Neural cell (in vitro differentiated cells): ENCODE measurements at regions not wholly inside any gene's neighbourhood (a gene's known extent, or its start where the extent isn't known, plus 50 kb on each side); places are given as distances from the start of the nearest gene placed in this dataset.

Experiments used
- H2AFZ ChIP-seq: fragments of 200-600, 300-800 bp; sonication (generic), shearing (Covaris generic); 2 replicates; pipeline ENCODE4 v1.6.0; 2014; ENCODE audit warnings: low read depth, mild to moderate bottlenecking, antibody characterized with exemption, low read length, moderate library complexity
- H3F3A ChIP-seq: fragments of 200-600 bp; shearing (Covaris generic); 2 replicates; pipeline ENCODE4 v1.6.1; 2016; ENCODE audit warnings: mild to moderate bottlenecking, moderate library complexity, mixed read lengths, antibody characterized with exemption, low read length; ENCODE audit not compliant: insufficient read depth, poor library complexity, severe bottlenecking
- H3K27ac ChIP-seq: fragments of 200-600, 300-800 bp; sonication (generic), shearing (Covaris generic); 2 replicates; pipeline ENCODE4 v1.5.1; 2014; ENCODE audit warnings: mild to moderate bottlenecking, low read length, moderate library complexity
- H3K27me3 ChIP-seq: fragments of 300-800, 200-600 bp; sonication (generic), shearing (Covaris generic); 2 replicates; pipeline ENCODE4 v1.6.0; 2014; ENCODE audit warnings: mild to moderate bottlenecking, low read depth, low read length, moderate library complexity; ENCODE audit not compliant: insufficient read depth
- H3K36me3 ChIP-seq: fragments of 300-800, 200-600 bp; sonication (generic), shearing (Covaris generic); 2 replicates; pipeline ENCODE4 v1.5.1; 2014; ENCODE audit warnings: mild to moderate bottlenecking, antibody characterized with exemption, low read length, moderate library complexity; ENCODE audit not compliant: insufficient read depth
- H3K4me2 ChIP-seq: fragments of 300-800, 200-600 bp; sonication (generic), shearing (Covaris generic); 2 replicates; pipeline ENCODE4 v1.6.0; 2014; ENCODE audit warnings: mild to moderate bottlenecking, low read length
- H3K4me3 ChIP-seq: fragments of 300-800, 200-600 bp; sonication (generic), shearing (Covaris generic); 2 replicates; pipeline ENCODE4 v1.5.1; 2014; ENCODE audit warnings: mild to moderate bottlenecking, low read length, moderate library complexity
- H3K79me2 ChIP-seq: fragments of 200-600 bp; shearing (Covaris generic); replicated peaks from 2 replicates; pipeline ENCODE4 v1.6.0; 2014; ENCODE audit warnings: mild to moderate bottlenecking, low read length, moderate library complexity; ENCODE audit not compliant: insufficient read depth
- H3K9ac ChIP-seq: fragments of 300-800, 200-600 bp; sonication (generic), shearing (Covaris generic); 2 replicates; pipeline ENCODE4 v1.6.1; 2016; ENCODE audit warnings: mild to moderate bottlenecking, low read length, mixed read lengths
- H3K9me2 ChIP-seq: fragments of 200-600 bp; shearing (Covaris generic); 2 replicates; pipeline ENCODE4 v1.6.1; 2016; ENCODE audit warnings: mild to moderate bottlenecking, low read length, mixed read lengths; ENCODE audit not compliant: insufficient read depth
- H3K9me3 ChIP-seq: fragments of 200-600, 300-800 bp; sonication (generic), shearing (Covaris generic); 2 replicates; pipeline ENCODE4 v1.6.1; 2016; ENCODE audit warnings: mild to moderate bottlenecking, mixed run types, low read length, moderate library complexity, mixed read lengths
- H4K20me1 ChIP-seq: fragments of 200-600 bp; shearing (Covaris generic); 2 replicates; pipeline ENCODE4 v1.6.1; 2016; ENCODE audit warnings: mild to moderate bottlenecking, mixed run types; ENCODE audit not compliant: insufficient read depth
- EP300 ChIP-seq: fragments of 450-650 bp; conservative IDR thresholded peaks from 2 replicates; pipeline ENCODE4 v1.6.1; 2014; ENCODE audit warnings: antibody characterized with exemption, mild to moderate bottlenecking, moderate library complexity; ENCODE audit not compliant: poor library complexity, severe bottlenecking
- EZH2 ChIP-seq: fragments of 200-600, 300-800 bp; shearing (Covaris generic), sonication (generic); IDR thresholded peaks from 2 replicates; pipeline ENCODE4 v1.6.1; 2014; ENCODE audit warnings: antibody characterized with exemption, low read length, borderline replicate concordance, mild to moderate bottlenecking; ENCODE audit not compliant: insufficient read depth, poor library complexity, severe bottlenecking
- POLR2AphosphoS5 ChIP-seq: IDR thresholded peaks from 2 replicates; pipeline ENCODE4 v1.6.1; 2012
- RAD21 ChIP-seq: fragments of 450-650 bp; conservative IDR thresholded peaks from 2 replicates; pipeline ENCODE4 v1.6.1; 2014; ENCODE audit warnings: antibody characterized with exemption, mild to moderate bottlenecking, moderate library complexity
- REST ChIP-seq: IDR thresholded peaks from 2 replicates; pipeline ENCODE4 v1.6.1; 2012; ENCODE audit warnings: borderline replicate concordance
- SMC3 ChIP-seq: fragments of 450-650 bp; conservative IDR thresholded peaks from 2 replicates; pipeline ENCODE4 v1.6.1; 2014; ENCODE audit warnings: antibody characterized with exemption, mild to moderate bottlenecking, moderate library complexity; ENCODE audit not compliant: poor library complexity
- TAF1 ChIP-seq: IDR thresholded peaks from 2 replicates; pipeline ENCODE4 v1.6.1; 2012; ENCODE audit warnings: low read depth
- TF ChIP-seq, protein P1 (sequence below): fragments of 450-650 bp; IDR thresholded peaks from 2 replicates; pipeline ENCODE4 v1.5.1; 2014; ENCODE audit warnings: antibody characterized with exemption, mild to moderate bottlenecking, moderate library complexity; ENCODE audit not compliant: poor library complexity, severe bottlenecking

- no peak for TF ChIP-seq POLR2AphosphoS5
- no peaks in the 10 kb centered on the region for H3K27me3 ChIP-seq
- no peaks in the 10 kb centered on the region for H3K9me3 ChIP-seq
Measured at GRCh38 chr7:19508124-19508523, 200.7 kb downstream of the POLR1F start.

DNA sequence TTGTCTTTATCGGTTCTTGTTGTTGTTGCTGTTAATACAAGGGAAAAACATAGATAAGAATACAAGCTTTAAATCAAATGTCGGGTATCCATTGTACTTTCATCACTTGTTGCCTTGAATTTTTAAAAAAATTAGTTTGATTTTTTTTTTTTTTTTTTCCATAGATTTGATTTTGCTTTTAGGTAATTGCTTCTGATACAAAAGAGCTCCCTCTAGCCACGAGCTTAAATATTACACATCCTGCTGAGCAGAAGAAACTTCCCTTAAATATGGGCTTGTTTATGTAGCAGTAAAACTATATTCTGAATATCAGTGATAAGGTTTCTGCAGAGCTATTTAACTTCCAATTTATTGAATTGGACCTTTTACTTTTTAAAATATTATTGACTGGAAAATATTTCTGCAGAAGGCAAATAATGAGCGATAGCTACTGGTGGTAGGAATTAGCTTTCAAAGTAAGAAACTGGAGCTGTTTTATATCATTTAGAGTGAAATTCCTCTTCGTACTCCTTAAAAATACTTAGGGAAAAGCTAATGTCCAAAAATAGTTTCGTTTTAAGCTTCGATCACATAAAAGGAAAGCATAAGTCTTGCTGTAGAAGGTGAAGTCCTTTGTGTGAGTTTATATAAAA is 216.9 kb downstream of the POLR1F start:
- H3F3A ChIP-seq, result no peaks in the 10 kb centered on the region
- H3K27ac ChIP-seq, result no peak overlapping the region
- no peaks in the 10 kb centered on the region for H4K20me1 ChIP-seq
- no peak overlapping the region for H2AFZ ChIP-seq
- H3K9me2 ChIP-seq, result no peaks in the 10 kb centered on the region
- no peaks in the 10 kb centered on the region for H3K27me3 ChIP-seq
- no peak overlapping the region for H3K4me3 ChIP-seq
- no peaks in the 10 kb centered on the region for H3K36me3 ChIP-seq
- H3K9ac ChIP-seq, result no peak overlapping the region
- H3K4me2 ChIP-seq, result no peak overlapping the region
- peak; percentile 23 for TF ChIP-seq SMC3
- TF ChIP-seq, protein P1, sequence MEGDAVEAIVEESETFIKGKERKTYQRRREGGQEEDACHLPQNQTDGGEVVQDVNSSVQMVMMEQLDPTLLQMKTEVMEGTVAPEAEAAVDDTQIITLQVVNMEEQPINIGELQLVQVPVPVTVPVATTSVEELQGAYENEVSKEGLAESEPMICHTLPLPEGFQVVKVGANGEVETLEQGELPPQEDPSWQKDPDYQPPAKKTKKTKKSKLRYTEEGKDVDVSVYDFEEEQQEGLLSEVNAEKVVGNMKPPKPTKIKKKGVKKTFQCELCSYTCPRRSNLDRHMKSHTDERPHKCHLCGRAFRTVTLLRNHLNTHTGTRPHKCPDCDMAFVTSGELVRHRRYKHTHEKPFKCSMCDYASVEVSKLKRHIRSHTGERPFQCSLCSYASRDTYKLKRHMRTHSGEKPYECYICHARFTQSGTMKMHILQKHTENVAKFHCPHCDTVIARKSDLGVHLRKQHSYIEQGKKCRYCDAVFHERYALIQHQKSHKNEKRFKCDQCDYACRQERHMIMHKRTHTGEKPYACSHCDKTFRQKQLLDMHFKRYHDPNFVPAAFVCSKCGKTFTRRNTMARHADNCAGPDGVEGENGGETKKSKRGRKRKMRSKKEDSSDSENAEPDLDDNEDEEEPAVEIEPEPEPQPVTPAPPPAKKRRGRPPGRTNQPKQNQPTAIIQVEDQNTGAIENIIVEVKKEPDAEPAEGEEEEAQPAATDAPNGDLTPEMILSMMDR, result peak; percentile 45
- no peak for TF ChIP-seq REST
- TF ChIP-seq TAF1, result no peak
- TF ChIP-seq EP300, result no peak
- TF ChIP-seq RAD21, result no peak
- no peak for TF ChIP-seq EZH2
- no peaks in the 10 kb centered on the region for H3K79me2 ChIP-seq
- H3K9me3 ChIP-seq, result no peaks in the 10 kb centered on the region

More at GRCh38 chr7:19508124-19508523, 200.7 kb downstream of the POLR1F start:
- no peak overlapping the region for H3K27ac ChIP-seq
- no peaks in the 10 kb centered on the region for H3F3A ChIP-seq
- no peaks in the 10 kb centered on the region for H4K20me1 ChIP-seq
- no peak overlapping the region for H2AFZ ChIP-seq
- no peak overlapping the region for H3K9ac ChIP-seq
- H3K4me3 ChIP-seq, result no peak overlapping the region
- no peaks in the 10 kb centered on the region for H3K36me3 ChIP-seq
- no peak overlapping the region for H3K4me2 ChIP-seq
- H3K79me2 ChIP-seq, result no peaks in the 10 kb centered on the region
- H3K9me2 ChIP-seq, result no peaks in the 10 kb centered on the region

DNA sequence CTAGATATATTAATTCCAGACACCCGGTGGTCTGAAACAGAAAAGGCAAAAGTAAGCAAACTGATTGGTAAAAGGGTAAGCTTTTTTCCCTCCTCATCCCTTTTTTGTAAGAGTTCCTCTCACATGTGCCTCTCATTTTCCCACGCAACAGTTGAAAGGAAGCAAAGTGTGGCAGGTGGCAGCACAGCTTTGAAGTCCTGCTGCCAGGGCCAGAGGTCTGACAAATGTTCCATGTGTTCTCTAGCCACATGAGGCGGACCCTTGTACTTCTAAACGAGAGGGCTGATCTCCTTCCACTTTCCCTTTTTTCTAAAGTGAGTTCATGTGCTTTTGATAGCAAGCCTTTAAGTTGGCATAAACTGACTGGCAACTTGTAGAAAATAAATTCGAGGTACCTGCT is 217.5 kb downstream of the POLR1F start:
- Histone ChIP-seq H3K36me3 (no peaks in the 10 kb centered on the region), H3K79me2 (no peaks in the 10 kb centered on the region), H4K20me1 (no peaks in the 10 kb centered on the region), H3K4me2 (no peak overlapping the region), H2AFZ (no peak overlapping the region), H3F3A (no peaks in the 10 kb centered on the region), H3K27me3 (no peaks in the 10 kb centered on the region), H3K9me3 (no peaks in the 10 kb centered on the region), H3K4me3 (no peak overlapping the region), H3K27ac (no peak overlapping the region), H3K9me2 (no peaks in the 10 kb centered on the region), H3K9ac (no peak overlapping the region)
- no peak for TF ChIP-seq TAF1
- TF ChIP-seq SMC3, result no peak
- TF ChIP-seq EP300, result no peak
